SK-N-SH treated with all-trans-retinoic acid at 6 μM for 48 hours (cell line): ENCODE measurements at regions not wholly inside any gene's neighbourhood (a gene's known extent, or its start where the extent isn't known, plus 50 kb on each side); places are given as distances from the start of the nearest gene placed in this dataset.

Source experiments
- ATAC-seq: fragments of 200-7000 bp; cut with Tn5 transposase; 3 replicates; pipeline ENCODE4 v1.9.1; 2020; ENCODE audit warnings: mild to moderate bottlenecking, moderate library complexity
- ARNTL ChIP-seq: fragments of 450-650 bp; formaldehyde crosslinking; IDR thresholded peaks from 2 replicates; pipeline ENCODE4 v1.5.0; 2020; ENCODE audit warnings: low read depth, mild to moderate bottlenecking, moderate library complexity, borderline replicate concordance
- BACH2 ChIP-seq: fragments of 250-450 bp; sonication (Bioruptor Pico); IDR thresholded peaks from 2 replicates; pipeline ENCODE4 v1.9.0; 2021; ENCODE audit warnings: mild to moderate bottlenecking, borderline replicate concordance
- CREB5 ChIP-seq: fragments of 250-450 bp; sonication (Bioruptor Pico); IDR thresholded peaks from 2 replicates; pipeline ENCODE4 v1.5.1; 2020; ENCODE audit warnings: low read depth, mild to moderate bottlenecking, moderate library complexity
- OSR1 ChIP-seq: fragments of 250-450 bp; sonication (Bioruptor Pico); IDR thresholded peaks from 2 replicates; pipeline ENCODE4 v1.8.0; 2022; ENCODE audit warnings: moderate library complexity, mild to moderate bottlenecking, inconsistent platforms
- PATZ1 ChIP-seq: fragments of 250-450 bp; sonication (Bioruptor Pico); IDR thresholded peaks from 2 replicates; pipeline ENCODE4 v1.8.0; 2020; ENCODE audit warnings: mild to moderate bottlenecking, moderate library complexity, borderline replicate concordance
- POU6F1 ChIP-seq: fragments of 250-450 bp; sonication (Bioruptor Pico); IDR thresholded peaks from 2 replicates; pipeline ENCODE4 v1.8.0; 2021; ENCODE audit warnings: low read depth, mild to moderate bottlenecking, moderate library complexity, borderline replicate concordance
- PPARA ChIP-seq: fragments of 250-450 bp; sonication (Bioruptor Pico); IDR thresholded peaks from 2 replicates; pipeline ENCODE4 v1.5.0; 2020; ENCODE audit warnings: mild to moderate bottlenecking, borderline replicate concordance
- RARB ChIP-seq: fragments of 250-450 bp; sonication (Bioruptor Pico); IDR thresholded peaks from 2 replicates; pipeline ENCODE4 v1.8.0; 2021; ENCODE audit warnings: mild to moderate bottlenecking, moderate library complexity
- SNAI2 ChIP-seq: fragments of 250-450 bp; sonication (Bioruptor Pico); IDR thresholded peaks from 2 replicates; pipeline ENCODE4 v1.5.0; 2020; ENCODE audit warnings: mild to moderate bottlenecking, moderate library complexity
- TCF4 ChIP-seq: fragments of 250-450 bp; sonication (Bioruptor Pico); IDR thresholded peaks from 2 replicates; pipeline ENCODE4 v1.8.0; 2021; ENCODE audit warnings: mild to moderate bottlenecking, moderate library complexity, borderline replicate concordance
- TOX ChIP-seq: fragments of 250-450 bp; sonication (Bioruptor Pico); IDR thresholded peaks from 2 replicates; pipeline ENCODE4 v1.8.0; 2021; ENCODE audit warnings: mild to moderate bottlenecking, moderate library complexity, borderline replicate concordance
- TSHZ2 ChIP-seq: fragments of 250-450 bp; sonication (Bioruptor Pico); IDR thresholded peaks from 2 replicates; pipeline ENCODE4 v1.5.0; 2020; ENCODE audit warnings: mild to moderate bottlenecking, moderate library complexity
- ZFP3 ChIP-seq: fragments of 250-450 bp; sonication (Bioruptor Pico); IDR thresholded peaks from 2 replicates; pipeline ENCODE4 v1.5.0; 2020; ENCODE audit warnings: mild to moderate bottlenecking, moderate library complexity
- ZNF565 ChIP-seq: fragments of 450-650 bp; formaldehyde crosslinking; conservative IDR thresholded peaks from 2 replicates; pipeline ENCODE4 v1.5.0; 2020; ENCODE audit warnings: low read depth, mild to moderate bottlenecking, moderate library complexity
- ZNF70 ChIP-seq: fragments of 450-650 bp; formaldehyde crosslinking; IDR thresholded peaks from 2 replicates; pipeline ENCODE4 v1.5.0; 2020; ENCODE audit warnings: mild to moderate bottlenecking, moderate library complexity
- ZNF8 ChIP-seq: fragments of 450-650 bp; formaldehyde crosslinking; IDR thresholded peaks from 2 replicates; pipeline ENCODE4 v1.5.0; 2020; ENCODE audit warnings: mild to moderate bottlenecking, moderate library complexity

- TF ChIP-seq RARB = no peak
- ATAC-seq = no peak
These were observed 57.3 kb downstream of the MAF start for GRCh38 chr16:79543219-79543618.

GRCh38 chr16:79542237-79542774, 58.2 kb downstream of the MAF start:
- TF ChIP-seq BACH2 (CRISPR knock-in tag) (no peak), ZNF565 (CRISPR knock-in tag) (no peak), SNAI2 (CRISPR knock-in tag) (no peak), OSR1 (CRISPR knock-in tag) (no peak), ZNF8 (CRISPR knock-in tag) (no peak)
- TF ChIP-seq, all 23 proteins: peak for 0
- ATAC-seq = no peak

- ATAC-seq = no peak
- TF ChIP-seq ARNTL (CRISPR knock-in tag) (no peak), BACH2 (CRISPR knock-in tag) (no peak), TCF4 (CRISPR knock-in tag) (no peak)
These were observed 59.5 kb downstream of the MAF start for GRCh38 chr16:79540825-79541595.

- no peak for TF ChIP-seq ZNF70 (CRISPR knock-in tag)
- no peak for TF ChIP-seq POU6F1 (CRISPR knock-in tag)
- TF ChIP-seq TSHZ2 = no peak
- no peak for TF ChIP-seq PATZ1 (CRISPR knock-in tag)
- TF ChIP-seq TOX (CRISPR knock-in tag) = no peak
- TF ChIP-seq ZNF565 (CRISPR knock-in tag) = no peak
- TF ChIP-seq BACH2 (CRISPR knock-in tag) = no peak
- no peak for TF ChIP-seq PPARA
- TF ChIP-seq ZFP3 (CRISPR knock-in tag) = no peak
- TF ChIP-seq SNAI2 (CRISPR knock-in tag) = no peak
- no peak for TF ChIP-seq CREB5 (CRISPR knock-in tag)
- ATAC-seq = no peak
These were observed 63.0 kb downstream of the MAF start for GRCh38 chr16:79537584-79537983.

GRCh38 chr16:79536958-79537357, 63.6 kb downstream of the MAF start:
- no peak for ATAC-seq
- TF ChIP-seq OSR1 (CRISPR knock-in tag) (no peak), TCF4 (CRISPR knock-in tag) (no peak), POU6F1 (CRISPR knock-in tag) (no peak)
- TF ChIP-seq, all 23 proteins: peak for 0
